Embryonic facial prominence (tissue), 1 donor: ENCODE measurements at regions not wholly inside any gene's neighbourhood (a gene's known extent, or its start where the extent isn't known, plus 50 kb on each side); places are given as distances from the start of the nearest gene placed in this dataset.

Experiments
- DNase-seq: peaks from one replicate; pipeline ENCODE4 v3.0.0-alpha.2; 2016; ENCODE audit errors: extremely low spot score

DNA sequence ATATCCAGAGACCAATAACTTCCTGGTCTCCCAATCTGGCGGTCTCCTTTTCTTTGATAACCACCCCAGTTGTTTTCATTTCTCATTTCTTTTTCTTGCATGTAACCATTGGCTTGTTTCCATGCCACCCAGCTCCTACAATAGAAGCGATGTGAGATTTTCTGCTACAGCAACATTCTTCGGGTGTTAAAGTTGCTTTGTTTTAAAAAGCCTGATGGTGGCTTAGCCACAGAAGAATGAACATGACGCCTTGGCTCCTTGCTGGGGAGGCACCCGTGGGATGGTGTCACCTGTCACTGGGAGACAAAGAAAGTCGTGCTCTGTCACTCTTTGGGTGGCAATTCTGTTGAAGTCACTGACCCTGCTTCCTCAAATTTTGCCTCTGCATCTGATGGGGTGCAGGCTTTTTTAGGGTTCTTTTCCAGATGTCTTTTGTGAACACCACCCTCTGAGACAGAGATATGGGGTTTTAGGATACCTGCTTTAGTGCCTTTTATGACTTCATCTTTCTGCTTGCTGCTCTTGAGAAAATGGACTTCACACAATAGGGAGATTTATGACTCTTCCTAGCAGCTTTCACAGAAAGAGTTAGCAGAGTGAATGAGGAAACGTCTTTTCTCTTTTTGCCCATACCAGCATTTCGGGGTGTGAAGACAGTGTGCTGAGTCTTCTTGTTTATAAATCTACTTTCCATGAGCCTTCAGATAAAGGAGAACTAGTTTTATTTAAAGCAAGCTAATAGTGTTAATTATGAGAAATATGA is 265.3 kb upstream of the TBX3 start:
- no peak for DNase-seq

DNA sequence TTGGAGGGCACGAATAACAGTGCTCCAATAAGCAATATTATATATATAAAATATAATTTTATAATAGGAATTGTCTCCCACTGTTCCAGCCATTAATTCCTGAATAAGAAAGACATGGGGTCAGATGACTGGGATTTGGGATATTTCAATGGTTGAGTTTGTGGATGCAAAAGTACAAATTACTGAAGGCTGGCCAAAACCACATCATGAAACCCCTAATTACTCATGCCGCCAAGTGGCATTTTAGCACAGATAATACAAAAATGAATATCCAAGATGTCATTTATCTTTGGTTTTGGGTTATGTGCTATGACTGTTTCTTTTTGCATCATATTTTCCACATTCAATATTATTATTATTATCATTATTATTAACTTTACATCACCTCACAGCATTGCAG is 261.4 kb upstream of the TBX3 start:
- no peak for DNase-seq

DNA sequence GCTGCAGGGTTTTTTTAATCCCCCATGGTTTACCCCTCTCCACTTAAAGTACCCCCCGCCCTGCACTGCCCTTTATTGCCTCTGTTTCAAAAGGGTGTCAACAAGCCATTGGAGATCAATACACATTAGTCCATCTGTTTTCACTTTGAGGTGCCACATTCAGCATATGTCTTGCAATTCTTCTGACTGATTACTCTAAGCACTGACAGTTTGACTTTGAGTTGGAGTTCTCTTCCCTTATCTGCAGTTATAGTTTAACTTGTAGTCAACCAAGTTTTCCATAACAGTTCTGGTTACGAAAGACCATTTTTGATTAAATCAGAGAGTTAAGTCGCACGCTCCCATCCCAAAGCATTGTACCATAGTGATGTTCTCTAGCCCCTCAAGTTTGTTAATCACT is 260.8 kb upstream of the TBX3 start:
- DNase-seq, result no peak

DNA sequence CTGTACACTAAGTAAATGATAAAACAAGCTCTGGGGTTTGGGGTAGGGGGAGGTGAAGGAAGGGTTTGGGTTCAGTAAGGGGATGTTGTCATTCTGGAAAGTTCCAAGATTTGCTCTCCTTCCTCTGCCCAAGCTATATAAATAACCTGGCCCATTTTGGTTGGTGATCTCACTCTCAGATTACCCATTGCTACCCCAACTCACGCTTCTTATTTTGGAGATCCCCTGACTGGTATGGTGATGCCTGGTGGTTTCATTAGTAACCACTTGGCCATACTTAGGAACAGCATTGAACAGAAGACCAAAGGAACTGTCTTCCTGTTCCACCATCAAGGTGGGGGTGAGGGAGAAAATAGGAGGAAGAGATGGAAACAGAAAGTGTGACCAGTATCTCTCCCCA is 259.6 kb upstream of the TBX3 start:
- no peak for DNase-seq

- DNase-seq, result no peak
Measured at GRCh38 chr12:114938487-114939210, 254.7 kb upstream of the TBX3 start.

GRCh38 chr12:114936148-114937079 is 252.4 kb upstream of the TBX3 start:
- DNase-seq, result no peak

DNA sequence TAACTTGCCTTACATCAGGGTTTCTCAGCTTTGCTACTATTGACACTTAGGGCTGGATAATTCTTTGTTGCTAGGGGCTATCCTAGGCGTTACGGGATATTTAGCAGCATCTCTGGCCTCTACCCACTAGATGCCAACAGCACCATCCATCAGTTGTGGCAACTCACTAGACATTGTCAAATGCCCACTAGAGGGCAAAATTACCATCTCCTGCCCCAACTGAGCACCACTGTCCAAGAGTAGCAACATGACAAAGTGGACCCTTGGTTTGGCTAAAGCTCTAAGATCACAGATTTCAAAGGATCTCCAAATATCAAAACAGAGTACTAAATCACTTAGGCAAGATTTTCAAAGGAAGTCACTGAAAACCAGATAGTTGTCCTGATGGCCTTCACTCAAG is 251.7 kb upstream of the TBX3 start:
- DNase-seq, result no peak

- no peak for DNase-seq
Measured at GRCh38 chr12:114933428-114934160, 249.6 kb upstream of the TBX3 start.

DNA sequence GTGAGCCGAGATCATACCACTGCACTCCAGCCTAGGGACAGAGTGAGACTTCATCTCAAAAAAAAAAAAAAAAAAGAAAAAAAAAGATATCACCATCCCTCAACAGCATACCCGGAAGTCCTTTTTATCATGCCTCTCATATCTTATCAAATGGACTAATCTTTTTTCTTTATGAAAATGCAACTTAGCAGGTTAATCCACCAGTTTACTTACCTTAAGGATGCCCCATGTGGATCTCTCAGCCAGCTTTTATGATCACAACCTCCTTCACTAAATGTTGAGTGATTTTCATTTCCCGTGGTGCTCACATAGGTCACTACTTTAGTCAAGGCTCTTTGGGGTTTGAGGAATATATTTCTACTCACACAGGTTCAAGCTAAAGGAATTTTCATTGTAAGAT is 248.8 kb upstream of the TBX3 start:
- no peak for DNase-seq

DNA sequence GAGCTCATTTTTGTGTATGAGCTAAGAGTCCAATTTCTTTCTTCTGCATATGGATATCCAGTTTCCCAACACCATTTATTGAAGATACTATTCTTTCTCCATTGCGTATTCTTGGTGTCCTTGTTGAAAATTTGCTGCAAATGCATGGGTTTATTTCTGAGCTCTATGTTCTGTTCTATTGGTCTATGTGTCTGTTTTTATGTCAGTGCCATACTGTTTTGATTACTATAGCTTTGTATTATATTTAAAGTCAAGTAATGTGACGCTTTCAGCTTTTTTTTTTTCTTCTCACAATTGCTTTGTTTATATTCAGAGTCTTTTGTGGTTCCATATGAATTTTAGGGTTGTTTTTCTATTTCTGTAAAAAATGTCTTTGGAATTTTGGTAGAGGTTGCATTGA is 247.1 kb upstream of the TBX3 start:
- DNase-seq, result no peak

- no peak for DNase-seq
Measured at GRCh38 chr12:114926341-114926740, 242.4 kb upstream of the TBX3 start.

DNA sequence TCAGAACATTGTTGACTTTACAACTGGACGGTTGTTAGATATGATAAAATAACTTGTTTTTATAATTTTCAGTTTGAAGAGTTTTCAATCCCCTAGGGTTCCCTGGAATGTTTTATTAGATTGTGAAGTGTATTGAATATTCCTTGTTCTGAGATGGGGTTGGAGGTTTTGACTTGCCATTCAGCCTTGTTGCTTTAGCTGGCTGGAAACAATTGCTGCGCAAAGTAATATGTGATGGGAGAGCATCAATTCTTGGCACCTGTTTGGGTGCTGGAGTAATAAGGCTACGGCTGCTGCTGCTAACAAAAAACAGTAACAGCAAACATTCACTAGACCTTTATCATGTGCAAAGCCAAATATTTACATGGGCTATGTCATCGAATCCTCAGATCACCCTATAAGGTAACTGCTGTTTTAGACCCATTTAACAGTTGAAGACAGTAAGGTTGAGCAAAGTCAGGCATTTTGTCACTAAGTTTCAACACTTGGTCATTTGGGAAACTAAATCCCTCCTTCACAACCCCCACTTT is 241.0 kb upstream of the TBX3 start:
- no peak for DNase-seq

DNA sequence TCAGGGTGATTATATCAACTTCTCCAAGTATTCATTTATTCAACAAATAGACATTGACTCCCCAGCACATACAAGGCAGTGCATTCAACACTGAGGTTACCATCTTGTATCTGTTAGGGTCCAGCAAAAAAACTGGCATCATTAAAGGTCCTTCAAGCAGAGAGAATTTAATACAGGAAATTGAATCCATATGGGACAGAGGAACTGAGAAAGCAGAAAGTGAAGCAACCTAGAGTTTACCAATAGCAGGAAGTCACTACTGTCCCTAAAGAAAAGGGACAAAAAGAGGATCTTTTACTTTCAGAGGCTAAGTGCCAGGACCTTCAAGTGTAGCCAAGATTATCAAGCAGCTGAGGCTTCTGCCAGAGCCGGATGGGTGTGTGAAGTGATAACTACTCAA is 237.8 kb upstream of the TBX3 start:
- DNase-seq, result no peak

DNA sequence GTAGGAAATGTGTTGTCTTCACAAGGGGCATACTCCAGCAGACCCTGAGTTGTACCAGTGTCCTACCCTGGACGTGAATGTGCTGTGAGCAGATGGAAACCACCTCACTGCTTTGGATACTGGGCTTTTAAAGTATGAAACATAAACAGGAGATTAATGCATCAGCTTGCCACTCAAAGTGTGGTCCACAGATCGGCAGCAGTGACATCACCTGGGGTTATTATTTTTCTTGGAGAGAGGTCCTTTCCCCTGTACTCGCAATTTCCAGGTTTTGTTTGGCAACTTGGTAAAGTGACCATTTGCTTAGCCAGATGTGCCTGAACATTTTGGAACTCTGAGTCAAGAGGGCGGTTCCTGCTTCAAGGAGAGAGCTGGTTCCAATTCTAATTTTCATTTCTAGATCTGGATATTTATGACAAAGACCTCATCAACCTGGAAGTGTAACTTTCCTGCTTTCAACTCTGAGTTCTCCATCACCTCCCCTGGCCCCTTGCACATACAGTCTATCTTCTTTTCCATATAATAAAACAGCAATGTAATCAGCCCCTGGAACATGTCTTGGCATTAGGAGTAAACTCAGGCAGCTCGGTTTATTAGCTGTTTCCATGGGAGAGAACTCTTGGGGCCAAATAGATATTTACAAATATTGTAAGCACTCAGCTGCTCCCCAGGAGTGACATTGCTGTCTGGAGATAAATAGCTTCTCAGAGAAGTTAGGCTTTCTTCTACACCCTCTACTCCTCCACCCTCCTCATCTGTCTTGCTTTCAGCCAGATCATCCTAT is 237.0 kb upstream of the TBX3 start:
- DNase-seq, result no peak

DNA sequence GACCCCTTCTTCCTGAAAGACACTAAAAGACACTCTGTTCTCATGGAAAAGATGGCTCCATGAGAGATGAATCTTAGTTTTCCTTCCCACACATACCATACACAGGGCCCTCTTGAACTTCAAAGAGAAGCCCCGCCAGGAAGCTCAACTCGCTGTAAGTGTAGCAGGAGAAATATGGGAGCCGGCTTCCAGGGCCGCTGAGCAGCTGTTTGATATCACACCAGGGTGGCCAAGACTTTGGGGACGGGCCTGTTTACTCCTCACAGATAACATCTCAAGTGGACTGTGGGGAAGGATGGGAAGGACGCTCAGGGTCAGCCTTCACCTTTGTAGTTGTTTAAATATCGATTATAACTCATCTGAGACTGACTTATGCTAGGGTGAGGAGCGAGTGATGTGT is 235.5 kb upstream of the TBX3 start:
- DNase-seq, result no peak

- DNase-seq, result no peak
Measured at GRCh38 chr12:114918535-114919233, 234.7 kb upstream of the TBX3 start.

GRCh38 chr12:114917953-114918352 is 234.0 kb upstream of the TBX3 start:
- DNase-seq, result no peak

GRCh38 chr12:114917307-114917706 is 233.3 kb upstream of the TBX3 start:
- DNase-seq, result no peak

GRCh38 chr12:114916541-114916940 is 232.6 kb upstream of the TBX3 start:
- no peak for DNase-seq

- no peak for DNase-seq
Measured at GRCh38 chr12:114916124-114916523, 232.1 kb upstream of the TBX3 start.
